HCT116 (cell line): ENCODE measurements at regions not wholly inside any gene's neighbourhood (a gene's known extent, or its start where the extent isn't known, plus 50 kb on each side); places are given as distances from the start of the nearest gene placed in this dataset.

Experiments used
- ATF3 ChIP-seq: IDR thresholded peaks from 2 replicates; pipeline ENCODE4 v1.6.1; 2012
- CTCF ChIP-seq, 3 experiments: fragments of 200-600 bp in 1 of 3; sonication (generic) in 1 of 3; IDR thresholded peaks in 2 of 3; conservative IDR thresholded peaks in 1 of 3; 2 replicates each; pipeline ENCODE4 v1.5.1; 2012 to 2017; ENCODE audit warnings: low read depth in 2 of 3, low read length in 2 of 3, antibody characterized with exemption in 1 of 3, borderline replicate concordance in 1 of 3, control low read depth in 1 of 3, mild to moderate bottlenecking in 1 of 3, mixed read lengths in 1 of 3, mixed run types in 1 of 3, moderate library complexity in 1 of 3; ENCODE audit not compliant: insufficient read depth in 1 of 3
- EGR1 ChIP-seq: IDR thresholded peaks from 2 replicates; pipeline ENCODE4 v1.6.1; 2012; ENCODE audit warnings: low read depth
- EZH2 ChIP-seq: fragments of 200-600 bp; sonication (generic); IDR thresholded peaks from 2 replicates; pipeline ENCODE4 v1.6.1; 2017; ENCODE audit warnings: antibody characterized with exemption, mixed run types
- FOSL1 ChIP-seq: IDR thresholded peaks from 2 replicates; pipeline ENCODE4 v1.6.1; 2012; ENCODE audit warnings: low read depth
- POLR2A ChIP-seq: IDR thresholded peaks from 2 replicates; pipeline ENCODE4 v1.7.0; 2011; ENCODE audit warnings: borderline replicate concordance; ENCODE audit not compliant: insufficient read depth, insufficient read length; ENCODE audit errors: extremely low read depth
- POLR2AphosphoS5 ChIP-seq: IDR thresholded peaks from 2 replicates; pipeline ENCODE4 v1.6.1; 2011; ENCODE audit warnings: mild to moderate bottlenecking, low read depth, low read length, moderate library complexity
- RAD21 ChIP-seq: IDR thresholded peaks from 2 replicates; pipeline ENCODE4 v1.6.1; 2012; ENCODE audit warnings: low read depth, mild to moderate bottlenecking
- SIN3A ChIP-seq: IDR thresholded peaks from 2 replicates; pipeline ENCODE4 v1.6.1; 2012; ENCODE audit warnings: low read depth
- SP1 ChIP-seq: IDR thresholded peaks from 2 replicates; pipeline ENCODE4 v1.6.1; 2012; ENCODE audit warnings: low read depth
- ZFX ChIP-seq: fragments of 450-650 bp; IDR thresholded peaks from 2 replicates; pipeline ENCODE4 v1.6.1; 2017
- ZNF274 ChIP-seq: fragments of 200-500 bp; sonication (Bioruptor generic); IDR thresholded peaks from 2 replicates; pipeline ENCODE4 v1.6.1; 2014; ENCODE audit warnings: mild to moderate bottlenecking, low read depth, low read length, inconsistent platforms

- TF ChIP-seq FOSL1 (no peak), CTCF (IDR thresholded peaks at IDR 0.05 in 2 of 3, conservative IDR thresholded peaks at IDR 0.05 in 1 of 3; ENCODE audit: borderline replicate concordance in 1 of 3, insufficient read depth in 1 of 3, low read depth in 2 of 3, low read length in 2 of 3) (no peak), ZFX (no peak), EZH2 (no peak), SP1 (no peak), POLR2A (no peak), ZNF274 (no peak), SIN3A (no peak), ATF3 (no peak), EGR1 (no peak), POLR2AphosphoS5 (no peak), RAD21 (no peak)
Measured at GRCh38 chr9:80385246-80385645, 813.5 kb downstream of the TLE4 start.
